GM12801 (cell line): ENCODE measurements at regions not wholly inside any gene's neighbourhood (a gene's known extent, or its start where the extent isn't known, plus 50 kb on each side); places are given as distances from the start of the nearest gene placed in this dataset.

Source experiments
- TF ChIP-seq, protein P1 (sequence below): IDR thresholded peaks from one replicate; pipeline ENCODE4 v1.5.1; 2011; ENCODE audit warnings: control low read depth; ENCODE audit not compliant: insufficient read length; ENCODE audit errors: extremely low read depth

- TF ChIP-seq, protein P1, sequence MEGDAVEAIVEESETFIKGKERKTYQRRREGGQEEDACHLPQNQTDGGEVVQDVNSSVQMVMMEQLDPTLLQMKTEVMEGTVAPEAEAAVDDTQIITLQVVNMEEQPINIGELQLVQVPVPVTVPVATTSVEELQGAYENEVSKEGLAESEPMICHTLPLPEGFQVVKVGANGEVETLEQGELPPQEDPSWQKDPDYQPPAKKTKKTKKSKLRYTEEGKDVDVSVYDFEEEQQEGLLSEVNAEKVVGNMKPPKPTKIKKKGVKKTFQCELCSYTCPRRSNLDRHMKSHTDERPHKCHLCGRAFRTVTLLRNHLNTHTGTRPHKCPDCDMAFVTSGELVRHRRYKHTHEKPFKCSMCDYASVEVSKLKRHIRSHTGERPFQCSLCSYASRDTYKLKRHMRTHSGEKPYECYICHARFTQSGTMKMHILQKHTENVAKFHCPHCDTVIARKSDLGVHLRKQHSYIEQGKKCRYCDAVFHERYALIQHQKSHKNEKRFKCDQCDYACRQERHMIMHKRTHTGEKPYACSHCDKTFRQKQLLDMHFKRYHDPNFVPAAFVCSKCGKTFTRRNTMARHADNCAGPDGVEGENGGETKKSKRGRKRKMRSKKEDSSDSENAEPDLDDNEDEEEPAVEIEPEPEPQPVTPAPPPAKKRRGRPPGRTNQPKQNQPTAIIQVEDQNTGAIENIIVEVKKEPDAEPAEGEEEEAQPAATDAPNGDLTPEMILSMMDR = no peak
Observed at GRCh38 chr17:77343031-77343800, 202.4 kb downstream of the SEC14L1 start.

- TF ChIP-seq, protein P1 = no peak
Observed at GRCh38 chr17:77344038-77344437, 203.3 kb downstream of the SEC14L1 start.

- TF ChIP-seq, protein P1 = no peak
Observed at GRCh38 chr17:77345260-77345910, 204.6 kb downstream of the SEC14L1 start.

- TF ChIP-seq, protein P1 = no peak
Observed at GRCh38 chr17:77346765-77347164, 206.0 kb downstream of the SEC14L1 start.

DNA sequence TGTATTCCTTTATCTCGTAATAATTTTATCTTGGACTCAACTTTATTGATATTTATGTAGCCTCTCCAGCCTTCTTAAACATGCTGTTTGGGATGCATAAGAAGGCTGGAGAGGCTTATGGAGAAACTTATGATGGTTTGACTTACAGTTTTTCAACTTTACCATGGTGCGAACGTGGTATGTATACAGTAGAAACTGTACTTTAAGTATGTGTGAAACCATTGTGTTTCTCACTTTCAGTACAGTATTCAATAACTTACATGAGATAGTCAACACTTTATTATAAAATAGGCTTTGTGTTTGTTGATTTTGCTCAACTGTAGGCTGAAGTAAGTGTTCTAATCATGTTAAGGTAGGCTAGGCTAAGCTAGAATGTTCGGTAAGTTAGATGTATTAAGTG, 206.8 kb downstream of the SEC14L1 start:
- TF ChIP-seq, protein P1 = no peak

GRCh38 chr17:77349976-77350830, 209.4 kb downstream of the SEC14L1 start:
- TF ChIP-seq, protein P1 = no peak

DNA sequence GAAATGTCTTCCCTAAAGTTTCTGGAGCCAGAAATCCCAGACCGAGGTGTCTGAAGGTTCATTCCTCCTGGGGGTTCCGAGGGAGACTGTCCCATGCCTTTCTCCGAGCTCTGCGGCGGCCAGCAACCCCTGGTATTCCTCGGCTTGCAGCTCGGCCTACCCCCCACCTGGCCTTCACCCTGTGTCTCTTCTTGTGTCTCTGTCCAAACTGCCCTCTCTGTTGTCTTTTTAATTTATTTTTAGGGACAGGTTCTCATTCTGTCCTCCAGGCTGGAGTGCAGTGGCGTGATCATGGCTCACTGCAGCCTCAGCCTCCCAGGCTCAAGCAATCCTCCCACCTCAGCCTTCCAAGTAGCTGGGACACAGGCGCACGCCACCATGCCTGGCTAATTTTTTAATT, 211.7 kb downstream of the SEC14L1 start:
- TF ChIP-seq, protein P1 = no peak
